T-cell (primary cell): ENCODE measurements at regions not wholly inside any gene's neighbourhood (a gene's known extent, or its start where the extent isn't known, plus 50 kb on each side); places are given as distances from the start of the nearest gene placed in this dataset.
A peak's percentile ranks its signal among the peaks of the same experiment; 100 is the strongest.

Experiments
- ATAC-seq, 4 experiments: fragments of 200-7000 bp in 3 of 4; fragments of 150-1000 bp in 1 of 4; cut with Tn5 transposase; replicated peaks in 1 of 4; 1 replicate in 3 of 4; 2 replicates in 1 of 4; pipeline ENCODE4 v1.10.0; 2021; ENCODE audit warnings: moderate library complexity in 3 of 4, mild to moderate bottlenecking in 2 of 4, moderate number of reproducible peaks in 1 of 4
- CTCF ChIA-PET, 2 donors: fragments of 300-600 bp; sonication (Branson Sonifier 250); formaldehyde crosslinking; loops; one replicate each; lab custom pipeline; 2022; ENCODE audit warnings: antibody characterized with exemption in 2 of 2; lab: Charles Lee
- POLR2A ChIA-PET, 2 donors: fragments of 300-600 bp; sonication (Branson Sonifier 250); formaldehyde crosslinking; loops; one replicate each; lab custom pipeline; 2022; ENCODE audit warnings: antibody characterized with exemption in 2 of 2; lab: Charles Lee
- DNase-seq, 35 experiments: peaks; one replicate each; pipeline versions ENCODE4 v3.0.0 to v3.0.0-alpha.2; 2013 to 2023
- H3K27ac ChIP-seq: one replicate; pipeline ENCODE4 v1.5.1; 2013; ENCODE audit warnings: low read length
- H3K27me3 ChIP-seq, 2 experiments: replicated peaks in 1 of 2; 1 replicate in 1 of 2; 2 replicates in 1 of 2; pipeline versions ENCODE4 v1.6.1 to v1.7.0; 2013; ENCODE audit warnings: low read length in 1 of 2, mixed read lengths in 1 of 2; ENCODE audit not compliant: control insufficient read depth in 2 of 2, insufficient read depth in 2 of 2; ENCODE audit errors: extremely low read depth in 1 of 2
- H3K36me3 ChIP-seq, 2 donors: 1 replicate in 1 of 2; 2 replicates in 1 of 2; pipeline versions ENCODE4 v1.6.1 to v1.7.0; 2013; ENCODE audit warnings: low read length in 1 of 2; ENCODE audit not compliant: control insufficient read depth in 2 of 2, insufficient read depth in 1 of 2; ENCODE audit errors: extremely low read depth in 1 of 2
- H3K4me1 ChIP-seq, 2 experiments: 1 replicate in 1 of 2; 2 replicates in 1 of 2; pipeline versions ENCODE4 v1.6.1 to v1.7.0; 2013; ENCODE audit warnings: low read length in 2 of 2, mixed read lengths in 1 of 2; ENCODE audit not compliant: insufficient read depth in 2 of 2, control insufficient read depth in 1 of 2; ENCODE audit errors: extremely low read depth in 1 of 2
- H3K4me3 ChIP-seq, 2 donors: 1 replicate in 1 of 2; 2 replicates in 1 of 2; pipeline versions ENCODE4 v1.5.1 to v1.7.0; 2013; ENCODE audit warnings: mild to moderate bottlenecking in 2 of 2, low read length in 1 of 2, moderate library complexity in 1 of 2; ENCODE audit not compliant: control insufficient read depth in 1 of 2; ENCODE audit errors: extremely low read depth in 1 of 2
- H3K9me3 ChIP-seq: 2 replicates; pipeline ENCODE4 v1.7.0; 2013
- H3K27ac Mint-ChIP-seq, 2 donors: one replicate each; pipeline ENCODE4 v1.8.0; 2020 to 2021; ENCODE audit warnings: mild to moderate bottlenecking in 2 of 2, mixed read lengths in 2 of 2
- H3K27me3 Mint-ChIP-seq, 2 donors: one replicate each; pipeline ENCODE4 v1.8.0; 2021 to 2022; ENCODE audit warnings: mixed read lengths in 2 of 2
- H3K36me3 Mint-ChIP-seq: one replicate; pipeline ENCODE4 v1.8.0; 2021; ENCODE audit warnings: mixed read lengths
- H3K4me1 Mint-ChIP-seq, 3 donors: one replicate each; pipeline ENCODE4 v1.8.0; 2020 to 2022; ENCODE audit warnings: mixed read lengths in 3 of 3, mild to moderate bottlenecking in 1 of 3
- H3K4me3 Mint-ChIP-seq, 3 donors: one replicate each; pipeline ENCODE4 v1.8.0; 2020 to 2022; ENCODE audit warnings: mild to moderate bottlenecking in 3 of 3, mixed read lengths in 3 of 3, moderate library complexity in 3 of 3
- H3K9me3 Mint-ChIP-seq, 3 donors: one replicate each; pipeline ENCODE4 v1.8.0; 2020 to 2022; ENCODE audit warnings: mixed read lengths in 3 of 3
- WGBS: methylation state at CpG from one replicate; pipeline ENCODE4 v1.1.5; 2013; ENCODE audit warnings: missing lambda C conversion rate; ENCODE audit not compliant: insufficient coverage; 5-methylcytosine and 5-hydroxymethylcytosine counted together

DNA sequence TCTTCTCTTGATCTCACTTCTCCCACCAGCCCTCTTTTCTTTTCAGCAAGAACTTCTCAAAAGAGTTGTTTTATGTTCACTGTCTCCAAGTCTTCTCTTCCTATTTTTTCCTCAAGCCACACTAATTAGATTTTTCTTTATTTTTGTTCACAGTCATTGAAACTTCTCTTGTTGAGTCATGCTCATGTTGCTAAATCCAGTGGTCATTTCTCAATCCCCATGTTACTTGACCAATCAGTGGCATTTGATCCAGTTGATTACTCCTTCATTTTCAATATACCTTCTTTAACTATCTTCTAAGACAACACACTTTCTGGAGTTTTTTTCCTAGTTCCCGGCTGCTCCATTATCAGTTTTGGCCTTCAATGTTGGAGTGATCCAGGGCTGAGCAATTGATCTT lies 103.1 kb upstream of the LSM6 start:
- Mint-ChIP-seq H3K27ac (no peak overlapping the region), H3K27me3 (peaks cover 17% of the 10 kb centered on the region in 2 donors), H3K36me3 (no peaks in the 10 kb centered on the region), H3K4me3 (no peak overlapping the region), H3K9me3 (no peaks in the 10 kb centered on the region), H3K4me1 (no peaks in the 10 kb centered on the region)
- Histone ChIP-seq H3K27me3 (peaks cover 0 to 9% of the 10 kb centered on the region in 2 experiments), H3K9me3 (no peaks in the 10 kb centered on the region), H3K4me1 (no peaks in the 10 kb centered on the region), H3K27ac (no peak overlapping the region), H3K4me3 (no peak overlapping the region), H3K36me3 (no peaks in the 10 kb centered on the region)
- ChIA-PET POLR2A (no interaction called here), CTCF (no interaction called here)
- ATAC-seq = no peak
- DNase-seq = no peak
- WGBS = 89% methylated on average over 1 of the region's 1 CpG

GRCh38 chr4:146071390-146071789 lies 104.1 kb upstream of the LSM6 start:
- DNase-seq = no peak
- Histone ChIP-seq H3K36me3 (no peaks in the 10 kb centered on the region), H3K9me3 (no peaks in the 10 kb centered on the region), H3K4me1 (no peaks in the 10 kb centered on the region), H3K27me3 (peaks cover 0 to 12% of the 10 kb centered on the region in 2 experiments), H3K27ac (no peak overlapping the region), H3K4me3 (no peak overlapping the region)
- no peak overlapping the region for H3K4me3 Mint-ChIP-seq
- ChIA-PET POLR2A (interaction anchor here in 1 of 2 donors (0.6 kb wide), 1 partner anchor 80 kb away, joined by 14 read pairs; no protein-coding TSS in a partner anchor), CTCF (no interaction called here)
- peaks cover 15 to 23% of the 10 kb centered on the region in 2 donors for H3K27me3 Mint-ChIP-seq
- no peak for ATAC-seq
- no peaks in the 10 kb centered on the region for H3K36me3 Mint-ChIP-seq
- no peaks in the 10 kb centered on the region for H3K9me3 Mint-ChIP-seq
- WGBS = 29% methylated on average over 1 of the region's 5 CpGs
- no peak overlapping the region for H3K27ac Mint-ChIP-seq
- H3K4me1 Mint-ChIP-seq = no peaks in the 10 kb centered on the region

- Histone ChIP-seq H3K27me3 (peaks cover 0 to 11% of the 10 kb centered on the region in 2 experiments), H3K27ac (no peak overlapping the region), H3K4me1 (no peaks in the 10 kb centered on the region), H3K36me3 (no peaks in the 10 kb centered on the region), H3K4me3 (no peak overlapping the region), H3K9me3 (no peaks in the 10 kb centered on the region)
- no peak overlapping the region for H3K4me3 Mint-ChIP-seq
- ChIA-PET CTCF (no interaction called here), POLR2A (no interaction called here)
- peaks cover 15 to 25% of the 10 kb centered on the region in 2 donors for H3K27me3 Mint-ChIP-seq
- no peak for ATAC-seq
- no peaks in the 10 kb centered on the region for H3K36me3 Mint-ChIP-seq
- H3K9me3 Mint-ChIP-seq = no peaks in the 10 kb centered on the region
- no peak overlapping the region for H3K27ac Mint-ChIP-seq
- DNase-seq = no peak
- H3K4me1 Mint-ChIP-seq = no peaks in the 10 kb centered on the region
These were observed 112.4 kb upstream of the LSM6 start for GRCh38 chr4:146063143-146063542.

GRCh38 chr4:146062340-146062739 lies 113.2 kb upstream of the LSM6 start:
- Mint-ChIP-seq H3K4me3 (no peak overlapping the region), H3K27ac (no peak overlapping the region), H3K4me1 (no peaks in the 10 kb centered on the region), H3K36me3 (no peaks in the 10 kb centered on the region), H3K27me3 (peaks cover 15 to 25% of the 10 kb centered on the region in 2 donors), H3K9me3 (no peaks in the 10 kb centered on the region)
- ATAC-seq (no peak), DNase-seq (no peak)
- H3K36me3 ChIP-seq = no peaks in the 10 kb centered on the region
- WGBS = 43% methylated on average over 1 of the region's 2 CpGs
- CTCF ChIA-PET = no interaction called here
- no peaks in the 10 kb centered on the region for H3K4me1 ChIP-seq
- no peaks in the 10 kb centered on the region for H3K9me3 ChIP-seq
- no peak overlapping the region for H3K27ac ChIP-seq
- H3K27me3 ChIP-seq = peaks cover 0 to 8% of the 10 kb centered on the region in 2 experiments
- H3K4me3 ChIP-seq = no peak overlapping the region
- POLR2A ChIA-PET = interaction anchor here in 1 of 2 donors (0.6 kb wide), 1 partner anchor 1381 kb away, joined by 7 read pairs; no protein-coding TSS in a partner anchor

DNA sequence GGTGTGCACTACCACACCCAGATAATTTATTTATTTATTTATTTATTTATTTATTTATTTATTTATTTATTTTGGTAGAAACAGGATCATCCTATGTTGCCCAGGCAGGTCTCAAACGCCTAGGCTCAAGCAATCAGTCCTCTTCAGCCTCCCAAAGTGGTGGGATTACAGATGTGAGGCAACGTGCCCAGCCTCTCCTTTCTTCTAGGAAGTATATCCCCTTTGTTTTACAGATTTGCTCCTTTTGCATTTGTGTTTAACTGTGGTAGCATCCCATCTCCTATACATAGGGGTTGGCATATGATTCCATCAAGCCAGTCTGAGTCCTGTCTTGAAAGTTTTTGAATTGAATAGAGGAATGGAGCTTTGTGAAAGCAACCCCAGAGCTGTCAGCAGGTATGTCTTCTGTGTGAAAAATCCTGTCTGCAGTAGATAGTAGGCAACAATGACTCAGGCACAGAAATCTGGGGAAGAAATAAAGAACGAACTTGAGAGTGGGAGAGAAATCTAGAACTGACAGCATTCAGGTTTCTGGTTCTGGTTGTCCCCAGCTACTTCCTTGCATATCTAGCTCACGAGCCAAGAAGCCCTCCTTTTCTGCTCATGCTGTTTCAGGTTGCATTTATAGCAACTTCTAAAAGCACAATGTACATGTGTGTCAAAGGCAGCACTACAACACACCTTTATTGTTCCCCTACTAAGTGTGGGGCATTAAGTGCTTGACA lies 113.7 kb upstream of the LSM6 start:
- no peak overlapping the region for H3K4me3 Mint-ChIP-seq
- no peaks in the 10 kb centered on the region for H3K9me3 Mint-ChIP-seq
- H3K27ac ChIP-seq = no peak overlapping the region
- no peaks in the 10 kb centered on the region for H3K36me3 ChIP-seq
- ChIA-PET POLR2A (interaction anchor here in 1 of 2 donors (0.6 kb wide), 1 partner anchor 1381 kb away, joined by 7 read pairs; no protein-coding TSS in a partner anchor), CTCF (interaction anchor here in 1 of 2 donors (0.7 kb wide), 1 partner anchor 173 kb away, joined by 4 read pairs; no protein-coding TSS in a partner anchor)
- peaks cover 0 to 8% of the 10 kb centered on the region in 2 experiments for H3K27me3 ChIP-seq
- no peaks in the 10 kb centered on the region for H3K4me1 ChIP-seq
- no peak overlapping the region for H3K4me3 ChIP-seq
- no peak overlapping the region for H3K27ac Mint-ChIP-seq
- no peaks in the 10 kb centered on the region for H3K4me1 Mint-ChIP-seq
- ATAC-seq (no peak), DNase-seq (no peak)
- peaks cover 15 to 22% of the 10 kb centered on the region in 2 donors for H3K27me3 Mint-ChIP-seq
- H3K36me3 Mint-ChIP-seq = no peaks in the 10 kb centered on the region
- WGBS = 67% methylated on average over 1 of the region's 4 CpGs
- H3K9me3 ChIP-seq = no peaks in the 10 kb centered on the region

- ATAC-seq (peak in 1 of 4 experiments; percentile 35), DNase-seq (peak in 2 of 35 experiments; percentile 5 to 33)
- peaks cover 15 to 19% of the 10 kb centered on the region in 2 donors for H3K27me3 Mint-ChIP-seq
- Histone ChIP-seq H3K4me3 (no peak overlapping the region), H3K36me3 (no peaks in the 10 kb centered on the region), H3K4me1 (no peaks in the 10 kb centered on the region), H3K9me3 (no peaks in the 10 kb centered on the region), H3K27me3 (peaks cover 0 to 5% of the 10 kb centered on the region in 2 experiments), H3K27ac (no peak overlapping the region)
- H3K4me3 Mint-ChIP-seq = no peak overlapping the region
- H3K36me3 Mint-ChIP-seq = no peaks in the 10 kb centered on the region
- H3K4me1 Mint-ChIP-seq = no peaks in the 10 kb centered on the region
- H3K9me3 Mint-ChIP-seq = no peaks in the 10 kb centered on the region
- no peak overlapping the region for H3K27ac Mint-ChIP-seq
- ChIA-PET CTCF (interaction anchor here in 1 of 2 donors (0.9 kb wide), 1 partner anchor 18 kb away, joined by 3 read pairs; no protein-coding TSS in a partner anchor), POLR2A (no interaction called here)
- 25% methylated on average over 1 of the region's 3 CpGs for WGBS
These were observed 115.7 kb upstream of the LSM6 start for GRCh38 chr4:146059865-146060264.
